NB4 (cell line): ENCODE measurements at regions not wholly inside any gene's neighbourhood (a gene's known extent, or its start where the extent isn't known, plus 50 kb on each side); places are given as distances from the start of the nearest gene placed in this dataset.

ENCODE experiments used
- DNase-seq: peaks from one replicate; pipeline ENCODE4 v3.0.0; 2010; ENCODE audit warnings: low read depth
- H3K4me3 ChIP-seq: one replicate; pipeline ENCODE4 v1.5.1; 2011; ENCODE audit warnings: mild to moderate bottlenecking, low read depth, low read length, moderate library complexity
- MYC ChIP-seq: IDR thresholded peaks from 2 replicates; pipeline ENCODE4 v1.6.1; 2011; ENCODE audit warnings: low read depth, low read length
- POLR2A ChIP-seq: IDR thresholded peaks from 2 replicates; pipeline ENCODE4 v1.6.1; 2011; ENCODE audit warnings: mild to moderate bottlenecking; ENCODE audit not compliant: insufficient read length; ENCODE audit errors: extremely low read depth
- TF ChIP-seq, protein P1 (sequence below): IDR thresholded peaks from 2 replicates; pipeline ENCODE4 v1.6.1; 2011; ENCODE audit warnings: low read depth, low read length
- TF ChIP-seq, protein P2 (sequence below): IDR thresholded peaks from one replicate; pipeline ENCODE4 v1.5.1; 2012; ENCODE audit warnings: low read depth, low read length

DNA sequence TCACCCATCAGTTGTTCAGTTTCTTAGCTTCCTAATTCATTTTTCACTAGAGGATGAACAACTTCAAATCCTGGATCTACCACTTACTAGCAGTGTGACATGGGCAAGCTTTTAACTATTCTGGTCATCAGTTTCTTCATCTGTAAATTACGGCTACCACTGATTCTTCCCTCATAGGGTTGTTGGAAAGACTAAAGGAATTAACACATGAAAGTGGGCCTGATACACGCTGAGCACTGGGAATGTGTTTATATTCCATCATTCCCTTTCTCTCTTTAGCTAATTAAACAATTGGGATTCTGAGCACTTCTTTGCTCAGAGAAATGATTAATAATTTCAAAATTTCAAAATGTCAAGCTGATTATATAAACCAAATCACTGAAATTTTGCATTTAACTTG, 862.3 kb upstream of the GCFC2 start:
- no peak for TF ChIP-seq MYC
- TF ChIP-seq, protein P1, sequence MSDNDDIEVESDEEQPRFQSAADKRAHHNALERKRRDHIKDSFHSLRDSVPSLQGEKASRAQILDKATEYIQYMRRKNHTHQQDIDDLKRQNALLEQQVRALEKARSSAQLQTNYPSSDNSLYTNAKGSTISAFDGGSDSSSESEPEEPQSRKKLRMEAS: no peak
- TF ChIP-seq, protein P2, sequence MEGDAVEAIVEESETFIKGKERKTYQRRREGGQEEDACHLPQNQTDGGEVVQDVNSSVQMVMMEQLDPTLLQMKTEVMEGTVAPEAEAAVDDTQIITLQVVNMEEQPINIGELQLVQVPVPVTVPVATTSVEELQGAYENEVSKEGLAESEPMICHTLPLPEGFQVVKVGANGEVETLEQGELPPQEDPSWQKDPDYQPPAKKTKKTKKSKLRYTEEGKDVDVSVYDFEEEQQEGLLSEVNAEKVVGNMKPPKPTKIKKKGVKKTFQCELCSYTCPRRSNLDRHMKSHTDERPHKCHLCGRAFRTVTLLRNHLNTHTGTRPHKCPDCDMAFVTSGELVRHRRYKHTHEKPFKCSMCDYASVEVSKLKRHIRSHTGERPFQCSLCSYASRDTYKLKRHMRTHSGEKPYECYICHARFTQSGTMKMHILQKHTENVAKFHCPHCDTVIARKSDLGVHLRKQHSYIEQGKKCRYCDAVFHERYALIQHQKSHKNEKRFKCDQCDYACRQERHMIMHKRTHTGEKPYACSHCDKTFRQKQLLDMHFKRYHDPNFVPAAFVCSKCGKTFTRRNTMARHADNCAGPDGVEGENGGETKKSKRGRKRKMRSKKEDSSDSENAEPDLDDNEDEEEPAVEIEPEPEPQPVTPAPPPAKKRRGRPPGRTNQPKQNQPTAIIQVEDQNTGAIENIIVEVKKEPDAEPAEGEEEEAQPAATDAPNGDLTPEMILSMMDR: no peak
- TF ChIP-seq POLR2A: no peak
- no peak overlapping the region for H3K4me3 ChIP-seq
- DNase-seq: no peak

DNA sequence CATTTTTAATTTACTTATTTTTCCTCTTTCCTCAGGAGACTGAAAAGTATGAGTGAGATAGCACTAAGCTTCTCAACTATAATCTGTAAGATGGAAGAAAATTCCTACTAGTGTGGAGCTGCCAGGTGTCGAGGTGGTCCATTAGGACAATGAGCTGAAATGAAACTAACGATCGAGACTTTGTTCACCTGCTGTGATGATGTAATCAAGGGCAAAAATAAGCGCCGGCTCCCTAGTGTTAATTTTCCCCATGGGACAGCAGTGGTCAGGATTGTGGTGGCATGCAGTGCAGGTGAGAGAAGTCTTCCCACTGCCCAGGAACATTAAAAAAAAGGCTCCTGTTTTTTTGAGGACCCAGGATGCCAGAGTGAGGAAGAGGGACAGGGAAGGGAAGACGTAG, 859.1 kb upstream of the GCFC2 start:
- no peak for DNase-seq
- TF ChIP-seq, protein P2: no peak
- TF ChIP-seq MYC (no peak), POLR2A (no peak)
- TF ChIP-seq, protein P1: no peak
- H3K4me3 ChIP-seq: no peak overlapping the region

DNA sequence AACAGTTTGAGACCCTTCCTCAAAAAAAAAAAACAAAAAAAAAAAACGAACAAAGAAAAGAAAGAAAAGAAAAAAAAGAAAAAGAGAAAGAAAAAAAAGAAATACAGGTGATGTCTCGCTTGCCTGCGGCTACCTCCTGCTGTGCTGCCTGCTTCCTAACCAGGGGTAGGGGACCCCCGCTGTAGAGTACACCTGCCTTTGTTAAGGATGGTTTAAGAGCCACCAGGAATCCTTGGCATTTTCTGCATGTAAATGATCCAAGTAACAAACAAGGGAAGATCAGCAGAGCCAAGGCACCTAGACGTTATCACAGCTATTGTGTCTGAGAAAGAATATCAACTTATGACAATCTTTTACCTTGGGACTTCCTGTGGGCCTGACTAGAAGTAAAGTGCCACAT, 856.8 kb upstream of the GCFC2 start:
- no peak for DNase-seq
- TF ChIP-seq POLR2A (no peak), MYC (no peak)
- TF ChIP-seq, protein P1: no peak
- TF ChIP-seq, protein P2: no peak
- H3K4me3 ChIP-seq: no peak overlapping the region

DNA sequence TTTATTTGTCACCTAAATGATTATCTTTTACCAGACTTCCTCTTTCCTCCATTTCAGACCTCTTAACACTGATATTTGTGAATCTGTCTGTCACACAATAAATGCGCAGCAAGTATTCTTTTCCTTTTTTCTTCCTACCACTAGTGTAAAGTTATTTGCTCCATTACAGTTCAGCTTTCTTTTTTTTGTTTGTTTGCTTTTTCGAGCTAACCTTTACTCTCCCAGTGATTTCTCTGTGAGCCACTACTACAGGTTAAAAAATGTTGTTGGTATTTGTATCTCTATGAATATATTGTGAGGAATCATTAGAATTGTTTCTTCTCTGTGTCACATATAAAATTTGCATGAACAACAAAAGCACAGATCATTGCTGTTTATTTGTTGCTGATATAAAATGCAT, 854.0 kb upstream of the GCFC2 start:
- no peak for DNase-seq
- no peak for TF ChIP-seq MYC
- TF ChIP-seq, protein P1: no peak
- TF ChIP-seq POLR2A: no peak
- H3K4me3 ChIP-seq: no peak overlapping the region

DNA sequence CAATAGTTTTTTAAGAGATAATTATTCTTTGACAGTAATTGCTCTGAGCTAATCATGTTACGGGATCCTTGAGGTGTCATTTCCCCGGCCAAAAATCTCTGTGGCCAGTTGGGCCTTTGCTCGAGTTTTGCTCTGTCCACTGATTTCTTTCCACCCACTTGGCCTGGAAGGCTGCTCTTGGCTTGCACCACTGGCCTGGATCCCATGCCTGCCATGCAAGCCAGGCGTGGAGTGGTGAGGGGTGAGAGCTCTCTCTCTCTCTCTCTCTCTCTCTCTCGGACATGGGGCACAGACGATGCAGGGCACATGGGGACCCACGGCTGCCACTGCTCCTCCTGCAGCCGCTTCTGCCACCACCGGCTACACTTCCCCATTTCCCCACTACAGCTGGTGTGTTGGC, 853.0 kb upstream of the GCFC2 start:
- no peak overlapping the region for H3K4me3 ChIP-seq
- TF ChIP-seq, protein P1: no peak
- TF ChIP-seq, protein P2: no peak
- TF ChIP-seq MYC: no peak
- no peak for TF ChIP-seq POLR2A
- no peak for DNase-seq

DNA sequence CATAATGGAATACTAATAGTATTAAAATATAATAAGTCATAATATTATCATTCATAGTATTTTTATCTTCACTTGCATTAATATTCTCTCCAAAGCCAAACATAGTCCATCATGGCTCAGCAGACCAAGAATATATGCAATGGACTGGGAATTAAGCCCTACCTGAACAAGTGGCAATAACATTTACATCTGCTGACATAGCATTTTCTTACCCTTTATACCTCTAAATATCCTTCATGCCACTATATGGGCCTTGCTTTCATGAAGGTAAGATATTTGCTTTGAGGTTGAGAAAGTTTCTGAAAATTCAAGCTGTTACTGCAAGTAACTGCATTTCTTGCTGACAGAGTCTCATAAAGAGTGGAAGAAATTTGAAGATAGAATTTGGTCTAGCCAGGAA, 847.4 kb upstream of the GCFC2 start:
- no peak for DNase-seq
- no peak for TF ChIP-seq MYC
- TF ChIP-seq, protein P1: no peak
- H3K4me3 ChIP-seq: no peak overlapping the region

DNA sequence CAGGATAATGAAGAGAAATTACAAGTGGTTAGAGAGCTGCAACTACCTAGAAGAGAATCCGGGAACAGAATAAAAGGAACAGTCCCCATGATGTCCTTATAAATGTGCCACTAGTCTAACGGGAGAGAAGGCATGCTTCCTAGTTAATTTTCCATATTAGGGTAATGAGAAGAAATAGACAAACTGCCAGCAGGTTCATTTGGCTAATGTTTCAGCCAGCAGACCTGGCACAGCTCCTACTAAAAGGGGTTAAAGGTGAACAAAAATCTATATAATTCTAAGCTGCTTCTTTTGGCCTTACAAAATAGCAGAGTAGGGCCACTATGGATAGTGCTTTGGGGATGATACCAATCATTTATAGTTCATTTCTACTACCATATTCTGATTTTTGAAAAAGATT, 845.3 kb upstream of the GCFC2 start:
- no peak overlapping the region for H3K4me3 ChIP-seq
- no peak for DNase-seq
- TF ChIP-seq, protein P1: no peak
- TF ChIP-seq POLR2A: no peak
- TF ChIP-seq MYC: no peak
- TF ChIP-seq, protein P2: no peak
